IMR-90 (cell line): ENCODE measurements at regions not wholly inside any gene's neighbourhood (a gene's known extent, or its start where the extent isn't known, plus 50 kb on each side); places are given as distances from the start of the nearest gene placed in this dataset.

Source experiments
- ATAC-seq: fragments of 200-7000 bp; cut with Tn5 transposase; 2 replicates; pipeline ENCODE4 v1.9.1; 2020; ENCODE audit warnings: low read depth, mild to moderate bottlenecking, moderate library complexity
- BruUV-seq: library from RNA; stranded (reverse); fragments of 400-500 nt; replicated peaks from 2 replicates; lab custom pipeline; 2021; lab: Mats Ljungman, UMichigan
- CTCF ChIA-PET: fragments of 300-600 bp; formaldehyde crosslinking; extraction: SDS; loops from one replicate; lab custom pipeline; 2021; ENCODE audit warnings: antibody characterized with exemption; lab: Yijun Ruan, JAX
- POLR2A ChIA-PET: fragments of 300-600 bp; sonication (Branson Sonifier 250); formaldehyde crosslinking; loops from one replicate; lab custom pipeline; 2022; ENCODE audit warnings: antibody characterized with exemption; ENCODE audit not compliant: unreplicated experiment; lab: Charles Lee
- DNase-seq: peaks from one replicate; pipeline ENCODE4 v3.0.0; 2013
- H2AFZ ChIP-seq: replicated peaks from 2 replicates; pipeline ENCODE3; 2013; ENCODE audit warnings: low read length, mild to moderate bottlenecking; ENCODE audit not compliant: poor library complexity
- H2AK5ac ChIP-seq: 2 replicates; pipeline ENCODE4 v1.6.1; 2013; ENCODE audit warnings: low read depth, low read length, inconsistent platforms
- H2AK9ac ChIP-seq: replicated peaks from 2 replicates; pipeline ENCODE3; 2013; ENCODE audit warnings: mild to moderate bottlenecking, low read depth, low read length, moderate library complexity; ENCODE audit not compliant: poor library complexity
- H2BK120ac ChIP-seq: 2 replicates; pipeline ENCODE4 v1.6.1; 2013; ENCODE audit warnings: low read depth, low read length, inconsistent platforms
- H2BK15ac ChIP-seq: 3 replicates; pipeline ENCODE4 v1.6.1; 2013; ENCODE audit warnings: low read depth, low read length, inconsistent platforms
- H2BK20ac ChIP-seq: 2 replicates; pipeline ENCODE4 v1.6.1; 2013; ENCODE audit warnings: low read depth, mild to moderate bottlenecking, inconsistent platforms, low read length, moderate library complexity
- H2BK5ac ChIP-seq: 2 replicates; pipeline ENCODE4 v1.6.1; 2013; ENCODE audit warnings: mild to moderate bottlenecking, low read depth, low read length, inconsistent platforms; ENCODE audit not compliant: poor library complexity, severe bottlenecking
- H3K14ac ChIP-seq: replicated peaks from 2 replicates; pipeline ENCODE4 v1.6.1; 2013; ENCODE audit warnings: low read depth, low read length, inconsistent platforms
- H3K18ac ChIP-seq: 2 replicates; pipeline ENCODE4 v1.6.1; 2013; ENCODE audit warnings: low read depth, low read length, control low read depth
- H3K23ac ChIP-seq: 2 replicates; pipeline ENCODE4 v1.6.1; 2013; ENCODE audit warnings: low read depth, low read length, inconsistent platforms
- H3K27ac ChIP-seq: 2 replicates; pipeline ENCODE4 v1.5.1; 2013; ENCODE audit warnings: mild to moderate bottlenecking, control low read depth, low read length; ENCODE audit not compliant: insufficient read depth
- H3K27me3 ChIP-seq: 2 replicates; pipeline ENCODE4 v1.6.1; 2013; ENCODE audit warnings: low read length; ENCODE audit not compliant: control insufficient read depth, insufficient read depth
- H3K36me3 ChIP-seq: 2 replicates; pipeline ENCODE4 v1.6.1; 2013; ENCODE audit warnings: low read length, mixed read lengths; ENCODE audit not compliant: control insufficient read depth, insufficient read depth
- H3K4ac ChIP-seq: 2 replicates; pipeline ENCODE4 v1.6.1; 2013; ENCODE audit warnings: low read depth, low read length, inconsistent platforms
- H3K4me1 ChIP-seq: 2 replicates; pipeline ENCODE4 v1.6.1; 2013; ENCODE audit warnings: low read length, mixed read lengths; ENCODE audit not compliant: control insufficient read depth, insufficient read depth
- H3K4me2 ChIP-seq: 2 replicates; pipeline ENCODE4 v1.6.1; 2013; ENCODE audit warnings: low read depth, mild to moderate bottlenecking, control low read depth, low read length, moderate library complexity
- H3K4me3 ChIP-seq: 2 replicates; pipeline ENCODE4 v1.5.1; 2013; ENCODE audit warnings: low read depth, mild to moderate bottlenecking, control low read depth, low read length, moderate library complexity; ENCODE audit not compliant: insufficient read depth
- H3K56ac ChIP-seq: 2 replicates; pipeline ENCODE4 v1.6.1; 2013; ENCODE audit warnings: low read length, inconsistent platforms; ENCODE audit not compliant: insufficient read depth; ENCODE audit errors: extremely low read depth
- H3K79me1 ChIP-seq, 2 experiments: 2 replicates each; pipeline ENCODE4 v1.6.1; 2013; ENCODE audit warnings: low read length in 2 of 2, inconsistent platforms in 1 of 2, low read depth in 1 of 2
- H3K9ac ChIP-seq: 2 replicates; pipeline ENCODE4 v1.6.1; 2013; ENCODE audit warnings: low read depth, low read length, control low read depth
- H3K9me1 ChIP-seq: 2 replicates; pipeline ENCODE4 v1.6.1; 2013; ENCODE audit warnings: low read length, inconsistent platforms; ENCODE audit not compliant: insufficient read depth
- H3K9me3 ChIP-seq: 2 replicates; pipeline ENCODE4 v1.6.1; 2013; ENCODE audit warnings: low read length; ENCODE audit not compliant: control insufficient read depth, insufficient read depth
- H4K20me1 ChIP-seq: 2 replicates; pipeline ENCODE4 v1.6.1; 2013; ENCODE audit warnings: low read length, inconsistent platforms; ENCODE audit not compliant: insufficient read depth
- H4K5ac ChIP-seq: 2 replicates; pipeline ENCODE4 v1.6.1; 2013; ENCODE audit warnings: mild to moderate bottlenecking, low read depth, low read length, control low read depth
- H4K8ac ChIP-seq, 2 experiments: 2 replicates each; pipeline ENCODE4 v1.6.1; 2013; ENCODE audit warnings: low read depth in 2 of 2, low read length in 2 of 2, control low read depth in 1 of 2, inconsistent platforms in 1 of 2
- H4K91ac ChIP-seq: 2 replicates; pipeline ENCODE4 v1.6.1; 2013; ENCODE audit warnings: low read depth, low read length, inconsistent platforms; ENCODE audit not compliant: insufficient read depth
- BHLHE40 ChIP-seq: fragments of 150-350 bp; IDR thresholded peaks from 2 replicates; pipeline ENCODE4 v1.6.1; 2016; ENCODE audit warnings: mild to moderate bottlenecking, low read depth, low read length
- CEBPB ChIP-seq: IDR thresholded peaks from 2 replicates; pipeline ENCODE4 v1.6.1; 2012; ENCODE audit warnings: low read depth, low read length, improper control_type of control experiment
- CHD1 ChIP-seq: IDR thresholded peaks from 2 replicates; pipeline ENCODE4 v1.6.1; 2012; ENCODE audit warnings: low read depth, low read length, improper control_type of control experiment
- CTCF ChIP-seq: conservative IDR thresholded peaks from 2 replicates; pipeline ENCODE4 v1.5.1; 2012; ENCODE audit warnings: mild to moderate bottlenecking, low read depth, low read length, improper control_type of control experiment
- ELK1 ChIP-seq: fragments of 150-350 bp; IDR thresholded peaks from 2 replicates; pipeline ENCODE4 v1.6.1; 2016; ENCODE audit warnings: low read depth, mild to moderate bottlenecking, low read length, moderate library complexity, borderline replicate concordance
- FOS ChIP-seq: fragments of 150-350 bp; IDR thresholded peaks from 2 replicates; pipeline ENCODE4 v1.6.1; 2016; ENCODE audit warnings: low read depth, low read length
- MAFK ChIP-seq: IDR thresholded peaks from 2 replicates; pipeline ENCODE4 v1.6.1; 2012; ENCODE audit warnings: low read depth, low read length, improper control_type of control experiment
- MAZ ChIP-seq: IDR thresholded peaks from 2 replicates; pipeline ENCODE4 v1.6.1; 2012; ENCODE audit warnings: low read depth, mild to moderate bottlenecking, low read length, improper control_type of control experiment, moderate library complexity, borderline replicate concordance
- MXI1 ChIP-seq: IDR thresholded peaks from 2 replicates; pipeline ENCODE4 v1.6.1; 2012; ENCODE audit warnings: low read depth, mild to moderate bottlenecking, low read length, moderate library complexity, borderline replicate concordance
- NFE2L2 ChIP-seq: fragments of 150-350 bp; IDR thresholded peaks from 2 replicates; pipeline ENCODE4 v1.6.1; 2016; ENCODE audit warnings: low read depth, mild to moderate bottlenecking, low read length
- POLR2A ChIP-seq: IDR thresholded peaks from 2 replicates; pipeline ENCODE4 v1.6.1; 2012; ENCODE audit warnings: mild to moderate bottlenecking, low read depth, low read length
- RAD21 ChIP-seq: IDR thresholded peaks from 2 replicates; pipeline ENCODE4 v1.6.1; 2012; ENCODE audit warnings: low read length, improper control_type of control experiment
- RCOR1 ChIP-seq: IDR thresholded peaks from 2 replicates; pipeline ENCODE4 v1.6.1; 2012; ENCODE audit warnings: mild to moderate bottlenecking, low read length, improper control_type of control experiment; ENCODE audit not compliant: insufficient replicate concordance
- RFX5 ChIP-seq: IDR thresholded peaks from 2 replicates; pipeline ENCODE4 v1.8.0; 2012; ENCODE audit warnings: low read depth, mild to moderate bottlenecking, low read length, moderate library complexity
- WGBS, 2 experiments: methylation state at CpG; one replicate each; pipeline versions ENCODE4 v1.1.5 to v1.1.7; 2013; ENCODE audit warnings: missing lambda C conversion rate in 2 of 2; ENCODE audit not compliant: insufficient read length in 1 of 2; ENCODE audit errors: extremely low coverage in 2 of 2; 5-methylcytosine and 5-hydroxymethylcytosine counted together
- dilution Hi-C: fragments of 300-500 bp; cut with HindIII; formaldehyde crosslinking; loops from one replicate; pipeline ENCODE4 v1.14.3; 2018; ENCODE audit warnings: low sequenced_read_pairs; ENCODE audit not compliant: unreplicated experiment
- in situ Hi-C: fragments of 300-500 bp; cut with MboI; formaldehyde crosslinking; loops from 3 replicates; pipeline ENCODE4 v1.14.3; 2019; ENCODE audit warnings: low sequenced_read_pairs, inconsistent platforms, mixed read lengths
- intact Hi-C: fragments of 100-400 bp; cut with micrococcal nuclease; formaldehyde crosslinking; loops from 2 replicates; pipeline ENCODE4 v1.10.0; 2022
- TF ChIP-seq, protein P1 (sequence below): fragments of 150-350 bp; IDR thresholded peaks from 2 replicates; pipeline ENCODE4 v1.6.1; 2017; ENCODE audit warnings: mild to moderate bottlenecking, antibody characterized with exemption, low read length, low read depth

- BruUV-seq: no TSS peak
- H2BK15ac ChIP-seq: no peak overlapping the region; the same call in 2 of the 3 replicates
Measured at GRCh38 chr1:209412566-209412965, 170.9 kb upstream of the CAMK1G start.

More at GRCh38 chr1:209412566-209412965, 170.9 kb upstream of the CAMK1G start:
- in situ Hi-C loops (no loop called here), intact Hi-C loops (no loop called here), dilution Hi-C loops (no loop called here)
- Histone ChIP-seq H3K9me3 (peaks cover 2% of the 10 kb centered on the region; the same call in 1 of the 2 replicates), H3K56ac (no peak overlapping the region), H2BK120ac (no peak overlapping the region; the same call in 1 of the 2 replicates), H3K9ac (no peak overlapping the region), H3K9me1 (no peaks in the 10 kb centered on the region; the same call in 1 of the 2 replicates), H3K4ac (no peak overlapping the region), H2AFZ (no peak overlapping the region), H4K8ac (peak overlapping the region in 1 of 2 experiments; percentile 4; a peak in 1 of 4 replicates), H2BK5ac (peak overlapping the region; percentile 28), H3K79me1 (no peaks in the 10 kb centered on the region), H2AK5ac (no peak overlapping the region), H3K4me3 (no peak overlapping the region), H4K20me1 (no peaks in the 10 kb centered on the region), H3K18ac (peak overlapping the region; percentile 14; the same call in 1 of the 2 replicates), H2BK20ac (no peak overlapping the region), H3K27ac (no peak overlapping the region), H3K4me2 (no peak overlapping the region), H3K23ac (no peak overlapping the region), H4K91ac (no peak overlapping the region), H3K4me1 (peaks cover 10% of the 10 kb centered on the region), H3K27me3 (no peaks in the 10 kb centered on the region; the same call in 1 of the 2 replicates), H2AK9ac (no peak overlapping the region), H3K14ac (no peak overlapping the region), H4K5ac (peak overlapping the region; percentile 64; the same call in 1 of the 2 replicates), H3K36me3 (no peaks in the 10 kb centered on the region)
- TF ChIP-seq CHD1 (no peak), RAD21 (no peak), RCOR1 (no peak), CTCF (no peak), MAFK (no peak), CEBPB (no peak), POLR2A (no peak), MAZ (no peak), RFX5 (no peak), NFE2L2 (no peak), BHLHE40 (no peak), MXI1 (no peak), ELK1 (no peak), FOS (no peak)
- TF ChIP-seq, protein P1, sequence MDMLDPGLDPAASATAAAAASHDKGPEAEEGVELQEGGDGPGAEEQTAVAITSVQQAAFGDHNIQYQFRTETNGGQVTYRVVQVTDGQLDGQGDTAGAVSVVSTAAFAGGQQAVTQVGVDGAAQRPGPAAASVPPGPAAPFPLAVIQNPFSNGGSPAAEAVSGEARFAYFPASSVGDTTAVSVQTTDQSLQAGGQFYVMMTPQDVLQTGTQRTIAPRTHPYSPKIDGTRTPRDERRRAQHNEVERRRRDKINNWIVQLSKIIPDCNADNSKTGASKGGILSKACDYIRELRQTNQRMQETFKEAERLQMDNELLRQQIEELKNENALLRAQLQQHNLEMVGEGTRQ: no peak
- no peak for DNase-seq
- POLR2A ChIA-PET: no interaction called here
- ATAC-seq: no peak
- 100% methylated on average over 1 of the region's 1 CpG; no CpG with 5 or more reads in 1 of the 2 experiments for WGBS, 2 experiments
- CTCF ChIA-PET: no interaction called here
